Keratinocyte (primary cell): ENCODE measurements at regions not wholly inside any gene's neighbourhood (a gene's known extent, or its start where the extent isn't known, plus 50 kb on each side); places are given as distances from the start of the nearest gene placed in this dataset.

Experiments used
- DNase-seq: peaks from one replicate; pipeline ENCODE4 v3.0.0-alpha.2; 2011; ENCODE audit warnings: low read depth, missing footprints, low spot score
- FAIRE-seq: peaks from 2 replicates; lab custom pipeline; 2011; peaks lifted over from hg19 to GRCh38; lab: Jason Lieb, UNC
- H2AFZ ChIP-seq: 2 replicates; pipeline ENCODE4 v1.6.0; 2012; ENCODE audit warnings: low read length, control low read depth, inconsistent platforms; ENCODE audit not compliant: control insufficient read depth
- H3K27ac ChIP-seq: 2 replicates; pipeline ENCODE4 v1.5.1; 2011; ENCODE audit warnings: low read length; ENCODE audit not compliant: control insufficient read depth, insufficient read depth
- H3K27me3 ChIP-seq: 3 replicates; pipeline ENCODE4 v1.6.0; 2011; ENCODE audit warnings: low read length; ENCODE audit not compliant: control insufficient read depth, insufficient read depth; ENCODE audit errors: extremely low read depth
- H3K36me3 ChIP-seq, 2 experiments: 2 replicates in 1 of 2; 3 replicates in 1 of 2; pipeline ENCODE4 v1.5.1; 2011; ENCODE audit warnings: low read length in 2 of 2, mild to moderate bottlenecking in 1 of 2; ENCODE audit not compliant: control insufficient read depth in 2 of 2, insufficient read depth in 2 of 2; ENCODE audit errors: extremely low read depth in 1 of 2
- H3K4me1 ChIP-seq: 3 replicates; pipeline ENCODE4 v1.5.1; 2011; ENCODE audit warnings: low read length; ENCODE audit not compliant: control insufficient read depth, insufficient read depth; ENCODE audit errors: extremely low read depth
- H3K4me2 ChIP-seq: 3 replicates; pipeline ENCODE4 v1.6.0; 2011; ENCODE audit warnings: low read depth, low read length; ENCODE audit not compliant: control insufficient read depth, insufficient read depth; ENCODE audit errors: extremely low read depth
- H3K4me3 ChIP-seq, 3 experiments: fragments of 200-600 bp in 1 of 3; sonication (generic) in 1 of 3; 2 replicates in 2 of 3; 3 replicates in 1 of 3; pipeline ENCODE4 v1.5.1; 2011 to 2016; ENCODE audit warnings: low read length in 3 of 3, mild to moderate bottlenecking in 3 of 3, control low read depth in 2 of 3, inconsistent platforms in 1 of 3, low read depth in 1 of 3, mixed read lengths in 1 of 3, mixed run types in 1 of 3, moderate library complexity in 1 of 3; ENCODE audit not compliant: control insufficient read depth in 2 of 3, insufficient read depth in 2 of 3; ENCODE audit errors: extremely low read depth in 1 of 3
- H3K79me2 ChIP-seq: 2 replicates; pipeline ENCODE4 v1.6.0; 2012; ENCODE audit warnings: low read length; ENCODE audit not compliant: control insufficient read depth, insufficient read depth
- H3K9ac ChIP-seq: 3 replicates; pipeline ENCODE4 v1.6.0; 2011; ENCODE audit warnings: low read length; ENCODE audit not compliant: control insufficient read depth, insufficient read depth; ENCODE audit errors: extremely low read depth
- H3K9me1 ChIP-seq: 3 replicates; pipeline ENCODE4 v1.6.0; 2011; ENCODE audit warnings: low read length; ENCODE audit not compliant: control insufficient read depth, insufficient read depth; ENCODE audit errors: extremely low read depth
- H3K9me3 ChIP-seq: 2 replicates; pipeline ENCODE4 v1.5.1; 2012; ENCODE audit warnings: low read depth, low read length; ENCODE audit not compliant: control insufficient read depth
- H4K20me1 ChIP-seq: 3 replicates; pipeline ENCODE4 v1.6.0; 2011; ENCODE audit warnings: low read length; ENCODE audit not compliant: control insufficient read depth, insufficient read depth; ENCODE audit errors: extremely low read depth
- EZH2 ChIP-seq: IDR thresholded peaks from one replicate; pipeline ENCODE4 v1.6.1; 2012; ENCODE audit warnings: inconsistent platforms, mild to moderate bottlenecking, low read length, moderate library complexity
- dilution Hi-C: fragments of 300-500 bp; cut with MboI; formaldehyde crosslinking; loops from one replicate; pipeline ENCODE4 v1.7.0; 2020; ENCODE audit warnings: low sequenced_read_pairs; ENCODE audit not compliant: extremely low pct_ligation_motif_present
- TF ChIP-seq, protein P1 (sequence below), 3 experiments: IDR thresholded peaks in 1 of 3; conservative IDR thresholded peaks in 1 of 3; optimal IDR thresholded peaks in 1 of 3; 2 replicates in 2 of 3; 3 replicates in 1 of 3; pipeline versions ENCODE3 to v1.5.1; 2011; ENCODE audit warnings: low read length in 3 of 3, mild to moderate bottlenecking in 3 of 3, moderate library complexity in 2 of 3, control low read depth in 1 of 3, inconsistent platforms in 1 of 3; ENCODE audit not compliant: insufficient read depth in 2 of 3; ENCODE audit errors: extremely low read depth in 1 of 3

DNA sequence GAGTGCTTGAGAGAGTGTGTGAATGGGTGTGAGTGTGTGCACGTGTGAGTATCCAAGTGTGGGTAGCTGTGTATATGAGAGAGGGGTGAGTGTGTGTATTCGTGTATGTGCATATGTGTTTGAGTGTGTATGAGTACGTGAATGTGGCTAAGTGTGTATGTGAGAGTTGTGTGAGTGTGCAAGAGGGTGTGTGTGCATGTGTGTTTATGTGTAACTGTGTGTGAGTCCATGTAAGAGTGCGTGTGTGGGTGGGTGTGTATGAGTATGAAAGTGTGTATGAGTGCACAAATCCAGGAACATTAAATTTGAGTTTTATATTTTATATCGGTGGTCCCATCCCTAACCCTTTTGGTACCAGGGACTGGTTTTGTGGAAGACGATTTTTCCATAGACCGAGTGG, 156.4 kb downstream of the TENT4A start:
- no peak overlapping the region for H3K9ac ChIP-seq
- H3K9me1 ChIP-seq = no peaks in the 10 kb centered on the region
- H3K79me2 ChIP-seq = no peaks in the 10 kb centered on the region
- H2AFZ ChIP-seq = no peak overlapping the region
- no peak overlapping the region for H3K4me2 ChIP-seq
- no peak overlapping the region for H3K4me3 ChIP-seq
- DNase-seq (no peak), FAIRE-seq (no peak)
- H3K4me1 ChIP-seq = no peaks in the 10 kb centered on the region
- no peaks in the 10 kb centered on the region for H3K36me3 ChIP-seq
- peaks cover 6% of the 10 kb centered on the region for H3K9me3 ChIP-seq
- no peaks in the 10 kb centered on the region for H3K27me3 ChIP-seq
- H3K27ac ChIP-seq = no peak overlapping the region
- H4K20me1 ChIP-seq = no peaks in the 10 kb centered on the region
- TF ChIP-seq, protein P1, sequence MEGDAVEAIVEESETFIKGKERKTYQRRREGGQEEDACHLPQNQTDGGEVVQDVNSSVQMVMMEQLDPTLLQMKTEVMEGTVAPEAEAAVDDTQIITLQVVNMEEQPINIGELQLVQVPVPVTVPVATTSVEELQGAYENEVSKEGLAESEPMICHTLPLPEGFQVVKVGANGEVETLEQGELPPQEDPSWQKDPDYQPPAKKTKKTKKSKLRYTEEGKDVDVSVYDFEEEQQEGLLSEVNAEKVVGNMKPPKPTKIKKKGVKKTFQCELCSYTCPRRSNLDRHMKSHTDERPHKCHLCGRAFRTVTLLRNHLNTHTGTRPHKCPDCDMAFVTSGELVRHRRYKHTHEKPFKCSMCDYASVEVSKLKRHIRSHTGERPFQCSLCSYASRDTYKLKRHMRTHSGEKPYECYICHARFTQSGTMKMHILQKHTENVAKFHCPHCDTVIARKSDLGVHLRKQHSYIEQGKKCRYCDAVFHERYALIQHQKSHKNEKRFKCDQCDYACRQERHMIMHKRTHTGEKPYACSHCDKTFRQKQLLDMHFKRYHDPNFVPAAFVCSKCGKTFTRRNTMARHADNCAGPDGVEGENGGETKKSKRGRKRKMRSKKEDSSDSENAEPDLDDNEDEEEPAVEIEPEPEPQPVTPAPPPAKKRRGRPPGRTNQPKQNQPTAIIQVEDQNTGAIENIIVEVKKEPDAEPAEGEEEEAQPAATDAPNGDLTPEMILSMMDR (optimal IDR thresholded peaks at IDR 0.05 in 1 of 3, IDR thresholded peaks at IDR 0.05 in 1 of 3, conservative IDR thresholded peaks at IDR 0.05 in 1 of 3; ENCODE audit: extremely low read depth in 1 of 3, insufficient read depth in 2 of 3, low read length in 3 of 3) = no peak
- TF ChIP-seq EZH2 = no peak
- dilution Hi-C loops = no loop called here

DNA sequence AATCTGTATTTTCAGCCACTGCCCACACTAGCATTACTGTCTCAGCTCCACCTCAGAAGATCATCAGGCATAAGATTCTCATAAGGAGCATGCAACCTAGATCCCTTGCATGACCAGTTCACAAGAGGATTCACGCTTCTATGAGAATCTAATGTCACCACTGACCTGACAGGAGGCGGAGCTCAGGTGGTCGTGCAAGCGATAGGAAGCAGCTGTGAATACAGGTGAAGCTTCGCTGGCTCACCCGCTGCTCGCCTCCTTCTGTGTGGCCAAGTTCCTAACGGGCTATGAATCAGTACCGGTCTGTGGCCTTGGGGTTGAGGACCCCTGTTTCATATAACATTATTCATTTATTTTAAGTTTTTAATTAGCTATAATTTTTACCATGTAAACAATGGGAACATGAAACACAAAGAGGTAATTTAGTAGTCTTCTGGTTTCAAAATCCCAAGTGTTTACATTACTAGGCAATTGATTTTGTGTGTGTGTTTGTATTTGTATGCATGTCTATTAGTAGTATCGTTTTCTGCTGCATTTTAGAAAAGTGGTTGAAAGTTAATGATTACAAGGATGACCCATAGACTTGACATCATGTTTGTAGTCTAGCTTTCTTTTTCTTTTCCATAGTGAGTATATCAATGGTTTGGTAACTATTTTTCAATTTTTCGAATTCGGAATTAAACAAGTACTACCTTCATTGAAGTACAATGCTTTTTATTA, 159.4 kb downstream of the TENT4A start:
- H3K36me3 ChIP-seq = no peaks in the 10 kb centered on the region
- FAIRE-seq = no peak
- DNase-seq = no peak
- no peaks in the 10 kb centered on the region for H4K20me1 ChIP-seq
- TF ChIP-seq, protein P1 (optimal IDR thresholded peaks at IDR 0.05 in 1 of 3, IDR thresholded peaks at IDR 0.05 in 1 of 3, conservative IDR thresholded peaks at IDR 0.05 in 1 of 3; ENCODE audit: extremely low read depth in 1 of 3, insufficient read depth in 2 of 3, low read length in 3 of 3) = no peak
- no peak for TF ChIP-seq EZH2
- H3K4me3 ChIP-seq = no peak overlapping the region
- H3K27me3 ChIP-seq = no peaks in the 10 kb centered on the region
- no peak overlapping the region for H3K9ac ChIP-seq
- no peak overlapping the region for H3K4me2 ChIP-seq
- H2AFZ ChIP-seq = no peak overlapping the region
- H3K79me2 ChIP-seq = no peaks in the 10 kb centered on the region
- peaks cover 6% of the 10 kb centered on the region for H3K9me3 ChIP-seq
- H3K27ac ChIP-seq = no peak overlapping the region
- H3K4me1 ChIP-seq = peaks cover 4% of the 10 kb centered on the region
- H3K9me1 ChIP-seq = no peaks in the 10 kb centered on the region
- dilution Hi-C loops = no loop called here
